HCT116 (cell line): ENCODE measurements at regions not wholly inside any gene's neighbourhood (a gene's known extent, or its start where the extent isn't known, plus 50 kb on each side); places are given as distances from the start of the nearest gene placed in this dataset.
"Not testable (repeated sequence)": the region's sequence is repeated elsewhere in the genome, so short reads cannot be mapped to it uniquely, and the experiment has no call there.

Source experiments
- ATAC-seq: fragments of 200-7000 bp; cut with Tn5 transposase; 2 replicates; pipeline ENCODE4 v1.9.1; 2020; ENCODE audit warnings: mild to moderate bottlenecking, moderate library complexity
- BruUV-seq: library from RNA; stranded (reverse); fragments of 400-500 nt; replicated peaks from 2 replicates; lab custom pipeline; 2021; lab: Mats Ljungman, UMichigan
- CTCF ChIA-PET: fragments of 300-600 bp; sonication (Branson Sonifier 250); formaldehyde crosslinking; loops from one replicate; lab custom pipeline; 2021; ENCODE audit warnings: antibody characterized with exemption; lab: Charles Lee
- POLR2A ChIA-PET: fragments of 300-600, 350-600 bp; sonication (Branson Sonifier 250); formaldehyde crosslinking; loops from one replicate; lab custom pipeline; 2021; ENCODE audit warnings: antibody characterized with exemption; lab: Charles Lee
- RAD21 ChIA-PET, 2 experiments: fragments of 300-600 bp; sonication (Branson Sonifier 250); formaldehyde crosslinking; loops; one replicate each; lab custom pipeline; 2023; ENCODE audit warnings: low total read pairs in 2 of 2; ENCODE audit not compliant: uncharacterized antibody in 2 of 2, unreplicated experiment in 2 of 2, low non-redundant PET in 1 of 2; lab: Charles Lee
- DNase-seq: peaks from one replicate; pipeline ENCODE4 v3.0.0-alpha.2; 2010; ENCODE audit warnings: low read depth, low spot score
- H2AFZ ChIP-seq: fragments of 200-600 bp; shearing (Covaris generic), sonication (generic); 2 replicates; pipeline ENCODE4 v1.6.1; 2017; ENCODE audit warnings: low read depth, mixed run types, mixed read lengths, antibody characterized with exemption, low read length; ENCODE audit not compliant: poor library complexity, severe bottlenecking
- H3K27ac ChIP-seq: 2 replicates; pipeline ENCODE4 v1.5.1; 2012; ENCODE audit warnings: low read depth, low read length
- H3K27me3 ChIP-seq: fragments of 200-600 bp; sonication (generic); 2 replicates; pipeline ENCODE4 v1.6.1; 2016; ENCODE audit warnings: mixed run types, low read length, mixed read lengths; ENCODE audit not compliant: insufficient read depth
- H3K36me3 ChIP-seq, 2 experiments: fragments of 200-500 bp in 1 of 2; fragments of 200-600 bp in 1 of 2; sonication (Bioruptor generic) in 1 of 2; sonication (generic) in 1 of 2; 2 replicates each; pipeline versions ENCODE4 v1.5.1 to v1.6.1; 2014 to 2016; ENCODE audit warnings: low read length in 2 of 2, inconsistent platforms in 1 of 2, mixed read lengths in 1 of 2, mixed run types in 1 of 2; ENCODE audit not compliant: insufficient read depth in 2 of 2, control insufficient read depth in 1 of 2
- H3K4me1 ChIP-seq, 2 experiments: fragments of 200-600 bp in 1 of 2; sonication (generic) in 1 of 2; 2 replicates each; pipeline versions ENCODE4 v1.5.1 to v1.6.1; 2012 to 2017; ENCODE audit warnings: low read length in 2 of 2, inconsistent platforms in 1 of 2, mild to moderate bottlenecking in 1 of 2, mixed read lengths in 1 of 2, mixed run types in 1 of 2, moderate library complexity in 1 of 2; ENCODE audit not compliant: insufficient read depth in 2 of 2, control insufficient read depth in 1 of 2
- H3K4me2 ChIP-seq: fragments of 200-600 bp; sonication (generic); 2 replicates; pipeline ENCODE4 v1.6.1; 2017; ENCODE audit warnings: mixed run types, low read length, mixed read lengths
- H3K4me3 ChIP-seq, 2 experiments: fragments of 200-600 bp in 1 of 2; sonication (generic) in 1 of 2; replicated peaks in 1 of 2; 2 replicates each; pipeline ENCODE4 v1.5.1; 2011 to 2016; ENCODE audit warnings: low read length in 2 of 2, control low read depth in 1 of 2, low read depth in 1 of 2, mild to moderate bottlenecking in 1 of 2, mixed read lengths in 1 of 2, mixed run types in 1 of 2
- H3K79me2 ChIP-seq: fragments of 200-600 bp; sonication (generic); 2 replicates; pipeline ENCODE4 v1.6.1; 2017; ENCODE audit warnings: mild to moderate bottlenecking, mixed run types, low read length, moderate library complexity, mixed read lengths; ENCODE audit not compliant: insufficient read depth
- H3K9ac ChIP-seq: fragments of 200-600 bp; sonication (generic); 2 replicates; pipeline ENCODE4 v1.6.1; 2016; ENCODE audit warnings: low read length, mixed read lengths
- H3K9me2 ChIP-seq: fragments of 200-600 bp; sonication (generic), shearing (Covaris generic); 2 replicates; pipeline ENCODE4 v1.6.1; 2017; ENCODE audit warnings: mixed run types, mild to moderate bottlenecking, moderate library complexity; ENCODE audit not compliant: insufficient read depth
- H3K9me3 ChIP-seq, 2 experiments: fragments of 200-500 bp in 1 of 2; fragments of 200-600 bp in 1 of 2; sonication (Bioruptor generic) in 1 of 2; sonication (generic) in 1 of 2; 2 replicates each; pipeline ENCODE4 v1.6.1; 2014 to 2017; ENCODE audit warnings: low read length in 2 of 2, mixed read lengths in 2 of 2, inconsistent platforms in 1 of 2, low read depth in 1 of 2, mild to moderate bottlenecking in 1 of 2, mixed run types in 1 of 2, moderate library complexity in 1 of 2; ENCODE audit not compliant: control insufficient read depth in 1 of 2, insufficient read depth in 1 of 2
- H4K20me1 ChIP-seq: fragments of 200-600 bp; sonication (generic), shearing (Covaris generic); 2 replicates; pipeline ENCODE4 v1.6.1; 2017; ENCODE audit warnings: mixed run types, mild to moderate bottlenecking, moderate library complexity; ENCODE audit not compliant: insufficient read depth
- ATF3 ChIP-seq: IDR thresholded peaks from 2 replicates; pipeline ENCODE4 v1.6.1; 2012
- EGR1 ChIP-seq: IDR thresholded peaks from 2 replicates; pipeline ENCODE4 v1.6.1; 2012; ENCODE audit warnings: low read depth
- ELF1 ChIP-seq: IDR thresholded peaks from 2 replicates; pipeline ENCODE4 v1.6.1; 2012; ENCODE audit warnings: low read depth, borderline replicate concordance
- FOSL1 ChIP-seq: IDR thresholded peaks from 2 replicates; pipeline ENCODE4 v1.6.1; 2012; ENCODE audit warnings: low read depth
- JUND ChIP-seq: IDR thresholded peaks from 2 replicates; pipeline ENCODE4 v1.6.1; 2012
- MAX ChIP-seq: IDR thresholded peaks from 2 replicates; pipeline ENCODE4 v1.6.1; 2012
- POLR2A ChIP-seq: IDR thresholded peaks from 2 replicates; pipeline ENCODE4 v1.7.0; 2011; ENCODE audit warnings: borderline replicate concordance; ENCODE audit not compliant: insufficient read depth, insufficient read length; ENCODE audit errors: extremely low read depth
- POLR2AphosphoS5 ChIP-seq: IDR thresholded peaks from 2 replicates; pipeline ENCODE4 v1.6.1; 2011; ENCODE audit warnings: mild to moderate bottlenecking, low read depth, low read length, moderate library complexity
- RAD21 ChIP-seq: IDR thresholded peaks from 2 replicates; pipeline ENCODE4 v1.6.1; 2012; ENCODE audit warnings: low read depth, mild to moderate bottlenecking
- REST ChIP-seq: IDR thresholded peaks from 2 replicates; pipeline ENCODE4 v1.6.1; 2012; ENCODE audit warnings: low read depth
- SIN3A ChIP-seq: IDR thresholded peaks from 2 replicates; pipeline ENCODE4 v1.6.1; 2012; ENCODE audit warnings: low read depth
- SP1 ChIP-seq: IDR thresholded peaks from 2 replicates; pipeline ENCODE4 v1.6.1; 2012; ENCODE audit warnings: low read depth
- YY1 ChIP-seq: IDR thresholded peaks from 2 replicates; pipeline ENCODE4 v1.6.1; 2011; ENCODE audit warnings: low read length, low read depth, moderate library complexity, mild to moderate bottlenecking; ENCODE audit not compliant: insufficient replicate concordance; ENCODE audit errors: extremely low read depth
- ZBTB33 ChIP-seq: IDR thresholded peaks from 2 replicates; pipeline ENCODE4 v1.6.1; 2011; ENCODE audit warnings: mild to moderate bottlenecking, low read length, moderate library complexity; ENCODE audit not compliant: insufficient replicate concordance; ENCODE audit errors: extremely low read depth
- ZNF274 ChIP-seq: fragments of 200-500 bp; sonication (Bioruptor generic); IDR thresholded peaks from 2 replicates; pipeline ENCODE4 v1.6.1; 2014; ENCODE audit warnings: mild to moderate bottlenecking, low read depth, low read length, inconsistent platforms
- intact Hi-C: fragments of 100-400 bp; cut with micrococcal nuclease; formaldehyde crosslinking; loops from 2 replicates; pipeline ENCODE4 v1.10.0; 2022

- H3K4me3 ChIP-seq, H3K9me2 ChIP-seq, H3K36me3 ChIP-seq, ATAC-seq, H3K4me2 ChIP-seq, H3K9ac ChIP-seq, H3K9me3 ChIP-seq, DNase-seq, intact Hi-C loops, H3K79me2 ChIP-seq, H2AFZ ChIP-seq, CTCF ChIA-PET, H3K4me1 ChIP-seq, H3K27me3 ChIP-seq, H4K20me1 ChIP-seq, BruUV-seq, POLR2A ChIA-PET, H3K27ac ChIP-seq, RAD21 ChIA-PET: not testable (repeated sequence)
These were observed 50.3 kb upstream of the UGT2B15 start for GRCh38 chr4:68720723-68721122.

- no peak for ATAC-seq
- H3K9me3 ChIP-seq = no peaks in the 10 kb centered on the region
- intact Hi-C loops = no loop called here
- H3K9me2 ChIP-seq = no peaks in the 10 kb centered on the region
- no peak for TF ChIP-seq SIN3A
- TF ChIP-seq SP1 = no peak
- TF ChIP-seq POLR2A = no peak
- no peak for TF ChIP-seq RAD21
- TF ChIP-seq FOSL1 = no peak
- TF ChIP-seq JUND = no peak
- no peak for TF ChIP-seq ZBTB33
- no peak for TF ChIP-seq REST
- TF ChIP-seq ATF3 = no peak
- TF ChIP-seq ZNF274 = no peak
- no peak for TF ChIP-seq YY1
- no peak for TF ChIP-seq EGR1
- TF ChIP-seq POLR2AphosphoS5 = no peak
- TF ChIP-seq ELF1 = no peak
- TF ChIP-seq MAX = no peak
- H3K4me1 ChIP-seq = no peaks in the 10 kb centered on the region
- CTCF ChIA-PET = no interaction called here
- no peaks in the 10 kb centered on the region for H3K27me3 ChIP-seq
- POLR2A ChIA-PET = no interaction called here
- H2AFZ ChIP-seq = no peak overlapping the region
- BruUV-seq = no TSS peak
- no peaks in the 10 kb centered on the region for H3K36me3 ChIP-seq
- H3K4me3 ChIP-seq = no peak overlapping the region
- no peak overlapping the region for H3K9ac ChIP-seq
- H4K20me1 ChIP-seq = no peaks in the 10 kb centered on the region
- no peak for DNase-seq
- RAD21 ChIA-PET = no interaction called here
- no peaks in the 10 kb centered on the region for H3K79me2 ChIP-seq
- H3K4me2 ChIP-seq = no peak overlapping the region
- no peak overlapping the region for H3K27ac ChIP-seq
These were observed 54.0 kb upstream of the UGT2B15 start for GRCh38 chr4:68724426-68724825.
